HG02763 (cell line): ENCODE measurements at regions not wholly inside any gene's neighbourhood (a gene's known extent, or its start where the extent isn't known, plus 50 kb on each side); places are given as distances from the start of the nearest gene placed in this dataset.

Experiments used
- ATAC-seq: cut with Tn5 transposase; IDR thresholded peaks from one replicate; pipeline ENCODE4 v1.9.1; 2021; ENCODE audit warnings: mild to moderate bottlenecking, moderate library complexity; ENCODE audit not compliant: unreplicated experiment

- ATAC-seq, result no peak
Measured at GRCh38 chr5:167814040-167814439, 477.4 kb upstream of the WWC1 start.

- no peak for ATAC-seq
Measured at GRCh38 chr5:167814828-167815227, 476.6 kb upstream of the WWC1 start.

GRCh38 chr5:167816354-167816753 lies 475.1 kb upstream of the WWC1 start:
- ATAC-seq, result no peak

- no peak for ATAC-seq
Measured at GRCh38 chr5:167816864-167817263, 474.6 kb upstream of the WWC1 start.

GRCh38 chr5:167819406-167819805 lies 472.0 kb upstream of the WWC1 start:
- ATAC-seq, result peak; percentile 90

- no peak for ATAC-seq
Measured at GRCh38 chr5:167820101-167820990, 471.1 kb upstream of the WWC1 start.

- ATAC-seq, result no peak
Measured at GRCh38 chr5:167821151-167821550, 470.3 kb upstream of the WWC1 start.

- ATAC-seq, result no peak
Measured at GRCh38 chr5:167821669-167822068, 469.8 kb upstream of the WWC1 start.

- ATAC-seq, result no peak
Measured at GRCh38 chr5:167822241-167822640, 469.2 kb upstream of the WWC1 start.

GRCh38 chr5:167823405-167823804 lies 468.0 kb upstream of the WWC1 start:
- no peak for ATAC-seq

GRCh38 chr5:167827766-167828165 lies 463.7 kb upstream of the WWC1 start:
- ATAC-seq, result no peak

GRCh38 chr5:167831754-167832504 lies 459.5 kb upstream of the WWC1 start:
- ATAC-seq, result no peak

GRCh38 chr5:167832609-167833008 lies 458.8 kb upstream of the WWC1 start:
- no peak for ATAC-seq

- ATAC-seq, result no peak
Measured at GRCh38 chr5:167833456-167833855, 458.0 kb upstream of the WWC1 start.

GRCh38 chr5:167835146-167835545 lies 456.3 kb upstream of the WWC1 start:
- no peak for ATAC-seq

- ATAC-seq, result no peak
Measured at GRCh38 chr5:167837127-167837526, 454.3 kb upstream of the WWC1 start.

- ATAC-seq, result no peak
Measured at GRCh38 chr5:167839065-167839464, 452.4 kb upstream of the WWC1 start.

GRCh38 chr5:167840527-167841130 lies 450.8 kb upstream of the WWC1 start:
- no peak for ATAC-seq

GRCh38 chr5:167843881-167844572 lies 447.4 kb upstream of the WWC1 start:
- ATAC-seq, result no peak

- ATAC-seq, result no peak
Measured at GRCh38 chr5:167845952-167846351, 445.5 kb upstream of the WWC1 start.

- ATAC-seq, result no peak
Measured at GRCh38 chr5:167849874-167850273, 441.6 kb upstream of the WWC1 start.
